DMS 273 treated with DMSO at 0.1 percent for 48 hours (cell line): ENCODE measurements at regions not wholly inside any gene's neighbourhood (a gene's known extent, or its start where the extent isn't known, plus 50 kb on each side); places are given as distances from the start of the nearest gene placed in this dataset.

Experiments used
- DNase-seq: peaks from one replicate; lab custom pipeline; 2025; lab: John Stamatoyannopoulos, UW

- no peak for DNase-seq
Measured at GRCh38 chr17:77872199-77872598, 86.3 kb upstream of the TNRC6C start.

GRCh38 chr17:77872714-77873499, 85.6 kb upstream of the TNRC6C start:
- DNase-seq: no peak

DNA sequence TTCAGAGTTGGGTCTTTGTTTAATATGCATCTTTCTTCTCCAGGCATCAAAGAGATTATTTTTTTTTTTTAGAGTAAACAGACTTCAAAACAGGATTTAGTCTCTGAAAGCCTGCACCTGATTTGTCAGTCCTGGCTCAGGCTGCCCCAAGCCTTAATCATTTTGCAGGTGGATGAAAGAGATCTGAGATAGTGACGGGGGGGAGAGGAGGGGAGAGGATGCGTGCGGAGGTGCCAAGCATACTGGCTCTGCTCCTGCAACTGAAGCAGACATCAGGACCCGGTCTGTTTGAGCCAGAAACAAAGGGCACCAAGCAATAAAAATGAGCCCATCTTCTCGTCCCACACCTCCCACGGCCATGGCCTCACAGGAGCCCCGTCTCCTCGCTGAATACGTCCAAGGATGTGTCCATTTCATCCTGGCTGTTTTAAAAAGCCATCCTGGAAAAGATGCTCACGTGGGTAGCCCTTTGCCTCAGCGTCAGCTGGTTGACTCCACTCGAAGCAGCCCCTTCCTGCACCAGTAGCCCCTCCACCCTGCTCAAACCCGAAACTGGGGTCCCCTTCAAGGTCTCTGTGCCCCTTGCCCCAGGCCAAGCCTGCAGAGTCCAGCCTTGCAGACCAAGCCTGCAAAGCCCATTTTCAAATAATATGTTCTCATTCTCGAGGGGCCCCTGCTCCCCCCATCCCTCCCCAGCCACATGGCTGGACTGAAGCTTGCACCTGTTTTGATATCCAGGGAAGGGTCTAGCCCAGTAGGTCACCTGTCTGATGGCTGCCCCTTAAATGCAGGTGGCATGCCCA, 84.8 kb upstream of the TNRC6C start:
- no peak for DNase-seq

- no peak for DNase-seq
Measured at GRCh38 chr17:77874303-77875050, 84.0 kb upstream of the TNRC6C start.

GRCh38 chr17:77875051-77875780, 83.3 kb upstream of the TNRC6C start:
- no peak for DNase-seq

- no peak for DNase-seq
Measured at GRCh38 chr17:77875881-77876509, 82.5 kb upstream of the TNRC6C start.

GRCh38 chr17:77877036-77877435, 81.5 kb upstream of the TNRC6C start:
- DNase-seq: no peak

DNA sequence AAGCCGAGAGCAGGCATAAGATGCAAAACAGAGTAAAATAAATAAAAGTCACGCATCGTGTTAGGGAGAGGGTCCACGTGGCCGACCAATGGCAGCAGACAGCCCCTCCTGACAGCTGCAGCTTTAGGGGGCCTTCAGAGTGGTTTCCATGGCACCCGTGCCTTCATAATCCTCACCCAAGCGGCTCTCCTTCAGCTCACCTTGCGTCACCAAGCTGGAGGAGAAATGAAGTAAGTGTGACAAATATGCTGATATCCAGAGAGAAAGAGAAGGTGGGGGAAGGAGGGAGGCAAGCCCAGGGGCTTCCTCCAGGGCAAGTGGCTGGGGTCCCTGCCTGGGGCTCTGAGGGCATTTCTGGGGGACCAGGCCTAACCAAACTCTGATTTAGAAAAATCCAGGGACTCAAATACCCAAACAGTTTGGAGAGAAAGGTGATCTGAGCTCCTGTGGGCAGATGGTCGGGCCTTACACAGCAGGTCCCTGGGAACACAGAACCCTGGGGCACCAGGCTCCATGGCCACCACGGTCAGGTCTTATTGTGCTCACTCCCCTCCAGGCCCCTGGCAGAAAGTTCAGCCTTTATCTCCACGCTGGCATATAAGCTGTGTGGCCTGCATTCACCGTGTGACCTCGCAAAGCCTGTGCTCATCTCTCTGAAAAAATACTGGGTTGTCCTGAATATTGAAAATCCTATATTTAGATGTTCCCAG, 80.7 kb upstream of the TNRC6C start:
- no peak for DNase-seq

DNA sequence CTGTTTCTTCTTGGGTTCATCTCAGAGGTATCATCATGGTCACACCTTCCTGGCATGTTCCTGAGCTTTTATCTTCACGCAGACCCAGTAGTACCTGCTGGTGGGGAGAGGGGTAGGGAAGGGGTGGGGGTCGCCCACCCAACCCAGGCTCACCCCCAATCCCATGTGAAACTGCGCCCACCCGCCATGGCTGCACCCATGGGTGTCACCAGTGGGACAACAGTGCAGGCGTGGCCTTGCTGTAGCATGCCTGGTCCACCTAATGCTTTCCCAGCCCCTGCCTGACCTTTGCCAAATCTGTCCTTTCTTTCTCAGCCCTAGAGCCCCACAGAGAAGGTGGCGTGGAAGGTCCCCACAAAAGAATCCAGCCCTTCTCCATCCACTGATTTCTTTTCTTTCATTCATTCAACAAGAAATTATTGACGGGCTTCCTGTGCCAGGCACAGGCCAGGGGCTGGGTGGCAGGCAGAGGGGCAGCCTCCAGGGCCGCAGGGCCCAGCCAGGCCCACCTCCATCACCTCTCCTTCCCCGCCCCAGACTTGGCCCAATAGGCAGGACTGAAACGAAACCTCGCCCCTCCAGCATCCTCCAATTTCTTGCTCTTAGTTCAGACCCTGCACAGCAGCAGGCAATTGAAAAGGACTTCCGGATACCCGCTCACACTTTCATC, 79.1 kb upstream of the TNRC6C start:
- DNase-seq: no peak

DNA sequence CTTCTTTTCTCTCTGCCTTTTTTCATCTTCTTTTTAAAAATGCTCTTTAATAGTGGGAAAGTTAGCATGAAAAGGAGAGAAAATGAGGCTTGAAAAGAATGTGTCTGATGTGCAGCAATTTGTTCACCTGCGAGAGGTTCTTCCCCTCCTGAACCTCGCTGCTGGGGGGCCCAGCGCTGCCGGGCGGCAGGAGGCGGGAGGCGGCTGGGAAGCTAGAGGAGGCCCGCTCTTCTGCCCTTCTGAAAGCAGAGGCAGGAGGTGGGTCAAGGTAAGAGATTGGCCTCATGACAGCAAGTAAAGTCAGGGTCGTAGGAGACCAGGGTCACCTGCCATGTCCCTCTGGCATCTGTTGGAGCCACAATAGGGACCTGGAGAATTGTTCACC, 78.6 kb upstream of the TNRC6C start:
- no peak for DNase-seq

GRCh38 chr17:77880711-77881450, 77.6 kb upstream of the TNRC6C start:
- DNase-seq: no peak

- no peak for DNase-seq
Measured at GRCh38 chr17:77881545-77881944, 77.0 kb upstream of the TNRC6C start.

GRCh38 chr17:77882040-77882439, 76.5 kb upstream of the TNRC6C start:
- no peak for DNase-seq

GRCh38 chr17:77882481-77883212, 75.9 kb upstream of the TNRC6C start:
- no peak for DNase-seq

- DNase-seq: no peak
Measured at GRCh38 chr17:77883213-77883650, 75.3 kb upstream of the TNRC6C start.

DNA sequence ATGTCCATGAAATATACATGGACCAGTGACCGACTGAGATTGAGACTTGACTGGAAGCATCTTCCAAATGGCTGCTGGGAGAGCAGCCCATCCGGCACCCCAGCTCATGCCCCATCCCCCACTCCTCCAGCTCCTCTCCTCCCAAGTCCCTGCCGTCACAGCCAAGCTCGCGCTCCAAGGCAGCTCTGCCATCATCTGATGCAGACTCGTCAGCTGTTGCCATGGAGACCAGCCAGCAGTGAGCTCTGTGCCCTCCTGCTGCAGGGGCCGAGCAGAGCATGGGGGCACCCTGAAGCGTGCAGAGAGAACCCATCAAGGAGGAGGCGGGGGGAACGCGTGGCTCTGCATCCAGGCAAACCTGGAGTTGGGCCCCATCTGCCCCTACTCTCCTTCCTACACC, 74.5 kb upstream of the TNRC6C start:
- peak; percentile 15 for DNase-seq

DNA sequence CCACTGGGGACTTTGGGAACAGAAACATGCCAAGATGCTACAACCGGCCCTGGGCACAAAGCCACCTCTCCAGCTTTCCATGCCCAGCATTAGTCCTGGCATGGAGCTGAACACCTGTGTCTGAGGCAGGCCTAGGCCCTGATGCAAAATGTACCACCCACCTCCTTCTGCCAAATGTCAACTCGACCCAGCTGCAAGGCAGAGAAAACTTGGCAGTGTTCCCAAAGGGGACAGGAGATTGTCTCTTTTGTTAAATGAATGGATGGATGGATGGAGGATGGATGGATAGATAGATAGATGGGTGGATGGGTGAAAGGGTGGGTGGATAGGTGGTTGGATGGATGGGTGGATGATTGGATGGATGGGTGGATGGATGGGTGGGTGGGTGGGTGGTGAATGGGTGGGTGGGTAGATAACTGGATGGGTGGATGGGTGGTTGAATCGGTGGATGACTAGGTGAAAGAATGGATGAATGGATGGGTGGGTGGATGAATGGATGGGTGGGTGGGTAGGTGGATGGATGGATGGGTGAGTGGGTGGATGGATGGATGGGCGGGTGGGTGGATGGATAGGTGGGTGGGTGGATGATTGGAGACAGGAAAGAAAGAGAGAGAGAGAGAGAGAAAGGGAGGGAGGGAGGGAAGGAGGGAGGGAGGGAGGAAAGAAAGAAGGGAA, 73.4 kb upstream of the TNRC6C start:
- no peak for DNase-seq

DNA sequence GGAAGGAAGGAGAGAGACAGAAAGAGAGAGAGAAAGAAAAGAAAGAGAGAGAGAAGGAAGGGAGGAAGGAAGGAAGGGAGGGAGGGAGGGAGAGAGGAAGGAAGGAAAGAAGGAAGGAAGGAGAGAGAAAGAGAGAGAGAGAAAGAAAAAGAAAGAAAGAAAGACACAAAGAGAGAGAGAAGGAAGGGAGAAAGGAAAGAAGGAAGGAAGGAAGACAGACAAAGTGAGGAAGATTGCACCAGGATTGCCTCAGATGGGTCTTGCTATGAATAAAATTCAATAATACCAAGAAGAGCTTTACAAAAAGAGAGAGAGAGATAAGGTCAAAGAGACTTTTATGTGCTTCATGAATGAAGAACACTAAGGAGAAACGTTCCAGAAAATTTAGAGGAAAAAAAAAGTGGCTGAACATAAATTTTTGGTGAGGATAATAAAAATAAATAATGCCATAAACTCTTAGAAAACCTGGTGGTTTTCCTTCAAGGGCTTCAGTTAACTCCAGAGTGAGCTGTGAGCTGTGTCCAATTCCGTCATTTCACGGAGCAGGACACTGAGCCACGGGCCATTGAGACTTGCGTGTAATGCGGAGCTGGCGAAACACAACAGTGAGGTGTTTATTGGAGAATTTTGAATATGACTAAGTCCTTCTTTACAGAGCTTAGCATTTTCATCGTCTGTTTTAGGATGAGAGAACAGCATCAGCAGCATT, 72.7 kb upstream of the TNRC6C start:
- DNase-seq: no peak
